ENCODE measurements at regions not wholly inside any gene's neighbourhood (a gene's known extent, or its start where the extent isn't known, plus 50 kb on each side); places are given as distances from the start of the nearest gene placed in this dataset.

DNA sequence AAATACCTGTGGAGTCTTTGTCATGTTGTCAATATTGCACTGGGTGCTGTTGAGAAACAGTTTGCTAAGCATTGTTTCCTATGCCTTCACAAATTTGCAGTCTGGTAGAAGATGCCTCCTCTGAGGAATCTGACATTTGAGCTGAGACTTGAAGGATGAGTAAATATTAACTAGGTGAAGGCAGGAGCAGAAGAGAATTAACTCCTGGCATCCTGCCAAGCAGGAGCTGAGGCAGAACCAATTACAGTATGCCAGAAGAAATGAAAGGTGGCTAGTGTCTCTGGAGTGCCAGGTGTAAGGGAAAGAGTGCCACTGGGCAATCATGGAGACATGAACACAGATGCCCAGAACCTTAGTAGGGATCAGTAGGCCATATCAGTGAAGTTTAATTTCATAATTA lies 1778.2 kb upstream of the PCDH10 start:
- no peaks in the 10 kb centered on the region for H3K27me3 Mint-ChIP-seq (ENCODE audit: low read depth in 3 of 3)
- no peak overlapping the region for H3K27ac Mint-ChIP-seq
- Histone ChIP-seq H3K9me3 (replicated peaks in 1 of 2; ENCODE audit: control insufficient read depth in 1 of 2, insufficient read depth in 1 of 2, low read length in 2 of 2) (no peaks in the 10 kb centered on the region), H2AFZ (ENCODE audit: insufficient read depth, low read depth, low read length, poor library complexity, severe bottlenecking) (no peak overlapping the region), H3K4me1 (ENCODE audit: control insufficient read depth in 1 of 2, insufficient read depth in 2 of 2, low read length in 2 of 2) (no peaks in the 10 kb centered on the region), H3K79me2 (ENCODE audit: insufficient read depth, low read length) (no peaks in the 10 kb centered on the region), H3K9ac (ENCODE audit: insufficient read depth, low read length, poor library complexity, severe bottlenecking) (no peak overlapping the region), H3K36me3 (replicated peaks in 1 of 2; ENCODE audit: control insufficient read depth in 1 of 2, insufficient read depth in 2 of 2, low read length in 2 of 2) (no peaks in the 10 kb centered on the region), H3K4me2 (replicated peaks; ENCODE audit: extremely low read depth, low read length, poor library complexity, severe bottlenecking) (no peak overlapping the region), H3K4me3 (replicated peaks in 1 of 3; ENCODE audit: low read depth in 2 of 3, low read length in 3 of 3) (no peak overlapping the region), H3K27me3 (ENCODE audit: control insufficient read depth in 2 of 2, insufficient read depth in 2 of 2, low read length in 2 of 2) (no peaks in the 10 kb centered on the region), H3K27ac (ENCODE audit: low read depth in 1 of 2, low read length in 2 of 2) (no peak overlapping the region), H4K20me1 (ENCODE audit: insufficient read depth, low read length) (no peaks in the 10 kb centered on the region)
- peaks cover 0 to 3% (median 0%) of the 10 kb centered on the region in 7 donors for H3K9me3 Mint-ChIP-seq
- intact Hi-C loops (cut with micrococcal nuclease) = no loop called here
- no peak for DNase-seq
- TF ChIP-seq, protein P1, sequence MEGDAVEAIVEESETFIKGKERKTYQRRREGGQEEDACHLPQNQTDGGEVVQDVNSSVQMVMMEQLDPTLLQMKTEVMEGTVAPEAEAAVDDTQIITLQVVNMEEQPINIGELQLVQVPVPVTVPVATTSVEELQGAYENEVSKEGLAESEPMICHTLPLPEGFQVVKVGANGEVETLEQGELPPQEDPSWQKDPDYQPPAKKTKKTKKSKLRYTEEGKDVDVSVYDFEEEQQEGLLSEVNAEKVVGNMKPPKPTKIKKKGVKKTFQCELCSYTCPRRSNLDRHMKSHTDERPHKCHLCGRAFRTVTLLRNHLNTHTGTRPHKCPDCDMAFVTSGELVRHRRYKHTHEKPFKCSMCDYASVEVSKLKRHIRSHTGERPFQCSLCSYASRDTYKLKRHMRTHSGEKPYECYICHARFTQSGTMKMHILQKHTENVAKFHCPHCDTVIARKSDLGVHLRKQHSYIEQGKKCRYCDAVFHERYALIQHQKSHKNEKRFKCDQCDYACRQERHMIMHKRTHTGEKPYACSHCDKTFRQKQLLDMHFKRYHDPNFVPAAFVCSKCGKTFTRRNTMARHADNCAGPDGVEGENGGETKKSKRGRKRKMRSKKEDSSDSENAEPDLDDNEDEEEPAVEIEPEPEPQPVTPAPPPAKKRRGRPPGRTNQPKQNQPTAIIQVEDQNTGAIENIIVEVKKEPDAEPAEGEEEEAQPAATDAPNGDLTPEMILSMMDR (IDR thresholded peaks at IDR 0.05) = no peak
- H3K4me3 Mint-ChIP-seq = no peak overlapping the region
- no peaks in the 10 kb centered on the region for H3K36me3 Mint-ChIP-seq
- H3K4me1 Mint-ChIP-seq = no peaks in the 10 kb centered on the region

DNA sequence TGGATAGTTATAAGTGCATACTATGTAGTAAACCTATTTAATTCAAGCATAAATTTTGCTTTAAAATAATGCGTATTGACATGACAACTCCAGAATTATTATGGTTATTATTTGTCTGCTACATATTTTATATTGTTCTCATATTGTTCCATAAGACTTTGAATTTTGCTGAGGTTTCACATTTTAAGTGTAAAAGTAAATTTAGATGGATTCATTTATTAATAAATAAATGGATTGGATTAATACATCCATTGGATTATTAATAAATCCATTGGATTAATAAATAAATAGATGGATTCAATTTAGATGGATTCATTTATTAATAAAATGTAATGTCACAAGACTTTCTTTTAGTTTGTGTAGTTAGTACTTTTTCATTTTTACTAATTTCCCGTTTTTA lies 1768.0 kb upstream of the PCDH10 start:
- peaks cover 0 to 2% (median 0%) of the 10 kb centered on the region in 3 donors for H3K27me3 Mint-ChIP-seq (ENCODE audit: low read depth in 3 of 3)
- H3K79me2 ChIP-seq (ENCODE audit: insufficient read depth, low read length) = no peaks in the 10 kb centered on the region
- H3K27me3 ChIP-seq (ENCODE audit: control insufficient read depth in 2 of 2, insufficient read depth in 2 of 2, low read length in 2 of 2) = no peaks in the 10 kb centered on the region
- H3K4me1 Mint-ChIP-seq = no peaks in the 10 kb centered on the region
- H3K9me3 ChIP-seq (replicated peaks in 1 of 2; ENCODE audit: control insufficient read depth in 1 of 2, insufficient read depth in 1 of 2, low read length in 2 of 2) = peaks cover 5 to 10% of the 10 kb centered on the region in 2 donors
- peaks cover 0 to 12% (median 3%) of the 10 kb centered on the region in 7 donors for H3K9me3 Mint-ChIP-seq
- intact Hi-C loops (cut with micrococcal nuclease) = no loop called here
- H3K9ac ChIP-seq (ENCODE audit: insufficient read depth, low read length, poor library complexity, severe bottlenecking) = no peak overlapping the region
- H3K36me3 Mint-ChIP-seq = no peaks in the 10 kb centered on the region
- TF ChIP-seq, protein P1 (IDR thresholded peaks at IDR 0.05) = no peak
- no peak overlapping the region for H3K4me3 ChIP-seq (replicated peaks in 1 of 3; ENCODE audit: low read depth in 2 of 3, low read length in 3 of 3)
- H3K36me3 ChIP-seq (replicated peaks in 1 of 2; ENCODE audit: control insufficient read depth in 1 of 2, insufficient read depth in 2 of 2, low read length in 2 of 2) = no peaks in the 10 kb centered on the region
- no peak overlapping the region for H3K4me3 Mint-ChIP-seq
- H3K4me2 ChIP-seq (replicated peaks; ENCODE audit: extremely low read depth, low read length, poor library complexity, severe bottlenecking) = no peak overlapping the region
- no peaks in the 10 kb centered on the region for H4K20me1 ChIP-seq (ENCODE audit: insufficient read depth, low read length)
- WGBS (ENCODE audit: insufficient coverage) = no CpG with 5 or more reads among the region's 2 CpGs
- H2AFZ ChIP-seq (ENCODE audit: insufficient read depth, low read depth, low read length, poor library complexity, severe bottlenecking) = no peak overlapping the region
- no peak overlapping the region for H3K27ac Mint-ChIP-seq
- DNase-seq = no peak
- no peak overlapping the region for H3K27ac ChIP-seq (ENCODE audit: low read depth in 1 of 2, low read length in 2 of 2)
- H3K4me1 ChIP-seq (ENCODE audit: control insufficient read depth in 1 of 2, insufficient read depth in 2 of 2, low read length in 2 of 2) = no peaks in the 10 kb centered on the region
